Activated naive CD8-positive, alpha-beta T cell treated with anti-CD3 and anti-CD28 coated beads, Interleukin-2, amount 50 U/mL, for 24 hours (primary cell): ENCODE measurements at regions not wholly inside any gene's neighbourhood (a gene's known extent, or its start where the extent isn't known, plus 50 kb on each side); places are given as distances from the start of the nearest gene placed in this dataset.

Experiments used
- ATAC-seq: fragments of 150-1000 bp; cut with Tn5 transposase; one replicate; pipeline ENCODE4 v1.10.0; 2021
- DNase-seq: peaks from one replicate; pipeline ENCODE4 v3.0.0; 2021
- H3K27ac Mint-ChIP-seq: one replicate; pipeline ENCODE4 v1.8.0; 2021; ENCODE audit warnings: mild to moderate bottlenecking, mixed read lengths
- H3K27me3 Mint-ChIP-seq: one replicate; pipeline ENCODE4 v1.8.0; 2021; ENCODE audit warnings: mixed read lengths
- H3K36me3 Mint-ChIP-seq: one replicate; pipeline ENCODE4 v1.8.0; 2021; ENCODE audit warnings: low read depth, mixed read lengths
- H3K4me1 Mint-ChIP-seq: one replicate; pipeline ENCODE4 v1.8.0; 2021; ENCODE audit warnings: mixed read lengths
- H3K4me3 Mint-ChIP-seq: one replicate; pipeline ENCODE4 v1.8.0; 2021; ENCODE audit warnings: mild to moderate bottlenecking, moderate library complexity, mixed read lengths
- H3K9me3 Mint-ChIP-seq: one replicate; pipeline ENCODE4 v1.8.0; 2021; ENCODE audit warnings: mixed read lengths

GRCh38 chr5:73338256-73339050, 110.1 kb downstream of the FOXD1 start:
- Mint-ChIP-seq H3K36me3 (no peaks in the 10 kb centered on the region), H3K9me3 (no peaks in the 10 kb centered on the region), H3K4me1 (no peaks in the 10 kb centered on the region), H3K27me3 (peaks cover 55% of the 10 kb centered on the region), H3K4me3 (no peak overlapping the region), H3K27ac (no peak overlapping the region)
- DNase-seq = no peak
- ATAC-seq = no peak

- Mint-ChIP-seq H3K4me3 (no peak overlapping the region), H3K27ac (no peak overlapping the region), H3K4me1 (no peaks in the 10 kb centered on the region), H3K27me3 (peaks cover 55% of the 10 kb centered on the region), H3K36me3 (no peaks in the 10 kb centered on the region), H3K9me3 (peaks cover under 1% of the 10 kb centered on the region)
- no peak for DNase-seq
- no peak for ATAC-seq
Observed at GRCh38 chr5:73337586-73338255, 110.9 kb downstream of the FOXD1 start.

- Mint-ChIP-seq H3K4me1 (no peaks in the 10 kb centered on the region), H3K4me3 (no peak overlapping the region), H3K9me3 (peaks cover 12% of the 10 kb centered on the region), H3K36me3 (no peaks in the 10 kb centered on the region), H3K27ac (no peak overlapping the region), H3K27me3 (peaks cover 64% of the 10 kb centered on the region)
- ATAC-seq (no peak), DNase-seq (no peak)
Observed at GRCh38 chr5:73336366-73336765, 112.2 kb downstream of the FOXD1 start.

GRCh38 chr5:73333944-73334703, 114.5 kb downstream of the FOXD1 start:
- peaks cover 30% of the 10 kb centered on the region for H3K9me3 Mint-ChIP-seq
- H3K36me3 Mint-ChIP-seq = no peaks in the 10 kb centered on the region
- DNase-seq = no peak
- H3K27ac Mint-ChIP-seq = no peak overlapping the region
- H3K4me1 Mint-ChIP-seq = no peaks in the 10 kb centered on the region
- peaks cover 51% of the 10 kb centered on the region for H3K27me3 Mint-ChIP-seq
- no peak for ATAC-seq
- H3K4me3 Mint-ChIP-seq = no peak overlapping the region

GRCh38 chr5:73330613-73331012, 118.0 kb downstream of the FOXD1 start:
- peaks cover 31% of the 10 kb centered on the region for H3K9me3 Mint-ChIP-seq
- no peak overlapping the region for H3K27ac Mint-ChIP-seq
- no peak for ATAC-seq
- no peaks in the 10 kb centered on the region for H3K4me1 Mint-ChIP-seq
- DNase-seq = no peak
- H3K4me3 Mint-ChIP-seq = no peak overlapping the region
- no peaks in the 10 kb centered on the region for H3K36me3 Mint-ChIP-seq
- H3K27me3 Mint-ChIP-seq = peaks cover 35% of the 10 kb centered on the region

GRCh38 chr5:73328640-73329039, 119.9 kb downstream of the FOXD1 start:
- DNase-seq (no peak), ATAC-seq (no peak)
- H3K27ac Mint-ChIP-seq = no peak overlapping the region
- no peaks in the 10 kb centered on the region for H3K36me3 Mint-ChIP-seq
- H3K4me3 Mint-ChIP-seq = no peak overlapping the region
- H3K9me3 Mint-ChIP-seq = peaks cover 31% of the 10 kb centered on the region
- H3K4me1 Mint-ChIP-seq = no peaks in the 10 kb centered on the region
- peaks cover 28% of the 10 kb centered on the region for H3K27me3 Mint-ChIP-seq

- H3K27me3 Mint-ChIP-seq = peaks cover 26% of the 10 kb centered on the region
- H3K27ac Mint-ChIP-seq = no peak overlapping the region
- H3K9me3 Mint-ChIP-seq = peaks cover 31% of the 10 kb centered on the region
- H3K36me3 Mint-ChIP-seq = no peaks in the 10 kb centered on the region
- no peak for DNase-seq
- no peaks in the 10 kb centered on the region for H3K4me1 Mint-ChIP-seq
- H3K4me3 Mint-ChIP-seq = no peak overlapping the region
- no peak for ATAC-seq
Observed at GRCh38 chr5:73327908-73328455, 120.6 kb downstream of the FOXD1 start.

- H3K4me3 Mint-ChIP-seq = no peak overlapping the region
Observed at GRCh38 chr5:73325546-73325945, 123.0 kb downstream of the FOXD1 start.

GRCh38 chr5:73323466-73323865, 125.1 kb downstream of the FOXD1 start:
- Mint-ChIP-seq H3K4me3 (no peak overlapping the region), H3K27ac (no peak overlapping the region), H3K9me3 (no peaks in the 10 kb centered on the region), H3K4me1 (no peaks in the 10 kb centered on the region), H3K36me3 (no peaks in the 10 kb centered on the region), H3K27me3 (peaks cover 24% of the 10 kb centered on the region)
- no peak for ATAC-seq
- DNase-seq = no peak

More at GRCh38 chr5:73325546-73325945, 123.0 kb downstream of the FOXD1 start:
- H3K4me1 Mint-ChIP-seq = no peaks in the 10 kb centered on the region
- H3K27me3 Mint-ChIP-seq = peaks cover 21% of the 10 kb centered on the region
- H3K36me3 Mint-ChIP-seq = no peaks in the 10 kb centered on the region
- H3K27ac Mint-ChIP-seq = no peak overlapping the region
- H3K9me3 Mint-ChIP-seq = peaks cover 10% of the 10 kb centered on the region
- DNase-seq = no peak
- no peak for ATAC-seq

- H3K36me3 Mint-ChIP-seq = no peaks in the 10 kb centered on the region
- no peaks in the 10 kb centered on the region for H3K4me1 Mint-ChIP-seq
- peaks cover 31% of the 10 kb centered on the region for H3K27me3 Mint-ChIP-seq
- no peak overlapping the region for H3K27ac Mint-ChIP-seq
- no peak for ATAC-seq
- no peak for DNase-seq
- H3K4me3 Mint-ChIP-seq = no peak overlapping the region
- H3K9me3 Mint-ChIP-seq = no peaks in the 10 kb centered on the region
Observed at GRCh38 chr5:73322437-73323076, 126.0 kb downstream of the FOXD1 start.

- ATAC-seq (no peak), DNase-seq (no peak)
- H3K36me3 Mint-ChIP-seq = no peaks in the 10 kb centered on the region
- no peak overlapping the region for H3K27ac Mint-ChIP-seq
- H3K9me3 Mint-ChIP-seq = no peaks in the 10 kb centered on the region
- no peaks in the 10 kb centered on the region for H3K4me1 Mint-ChIP-seq
- H3K27me3 Mint-ChIP-seq = peaks cover 36% of the 10 kb centered on the region
- H3K4me3 Mint-ChIP-seq = no peak overlapping the region
Observed at GRCh38 chr5:73321757-73322436, 126.7 kb downstream of the FOXD1 start.

GRCh38 chr5:73319036-73319435, 129.5 kb downstream of the FOXD1 start:
- no peaks in the 10 kb centered on the region for H3K4me1 Mint-ChIP-seq
- H3K9me3 Mint-ChIP-seq = no peaks in the 10 kb centered on the region
- no peak overlapping the region for H3K27ac Mint-ChIP-seq
- no peak overlapping the region for H3K4me3 Mint-ChIP-seq
- DNase-seq (no peak), ATAC-seq (no peak)
- H3K36me3 Mint-ChIP-seq = no peaks in the 10 kb centered on the region
- peaks cover 55% of the 10 kb centered on the region for H3K27me3 Mint-ChIP-seq

- H3K27ac Mint-ChIP-seq = no peak overlapping the region
- H3K27me3 Mint-ChIP-seq = peaks cover 60% of the 10 kb centered on the region
Observed at GRCh38 chr5:73318308-73318719, 130.3 kb downstream of the FOXD1 start.

GRCh38 chr5:73317523-73317922, 131.1 kb downstream of the FOXD1 start:
- Mint-ChIP-seq H3K36me3 (no peaks in the 10 kb centered on the region), H3K27me3 (peaks cover 64% of the 10 kb centered on the region), H3K4me1 (peaks cover under 1% of the 10 kb centered on the region), H3K4me3 (no peak overlapping the region), H3K9me3 (peaks cover 4% of the 10 kb centered on the region), H3K27ac (no peak overlapping the region)
- DNase-seq = no peak
- no peak for ATAC-seq

More at GRCh38 chr5:73318308-73318719, 130.3 kb downstream of the FOXD1 start:
- H3K36me3 Mint-ChIP-seq = no peaks in the 10 kb centered on the region
- no peak overlapping the region for H3K4me3 Mint-ChIP-seq
- DNase-seq = no peak
- no peaks in the 10 kb centered on the region for H3K9me3 Mint-ChIP-seq
- ATAC-seq = no peak
- H3K4me1 Mint-ChIP-seq = no peaks in the 10 kb centered on the region
